ENCODE measurements at regions not wholly inside any gene's neighbourhood (a gene's known extent, or its start where the extent isn't known, plus 50 kb on each side); places are given as distances from the start of the nearest gene placed in this dataset.
A peak's percentile ranks its signal among the peaks of the same experiment; 100 is the strongest.
"Not testable (repeated sequence)": the region's sequence is repeated elsewhere in the genome, so short reads cannot be mapped to it uniquely, and the experiment has no call there.

- DNase-seq (ENCODE audit: low read depth in 2 of 2): no peak
Measured at GRCh38 chr2:239833269-239834109, 191.7 kb downstream of the NDUFA10 start.

GRCh38 chr2:239832490-239833268, 192.5 kb downstream of the NDUFA10 start:
- DNase-seq (ENCODE audit: low read depth in 2 of 2): no peak

- no peak for DNase-seq (ENCODE audit: low read depth in 2 of 2)
Measured at GRCh38 chr2:239831861-239832489, 193.2 kb downstream of the NDUFA10 start.

- no peak for DNase-seq (ENCODE audit: low read depth in 2 of 2)
Measured at GRCh38 chr2:239831001-239831731, 194.0 kb downstream of the NDUFA10 start.

GRCh38 chr2:239830121-239831000, 194.8 kb downstream of the NDUFA10 start:
- no peak for DNase-seq (ENCODE audit: low read depth in 2 of 2)

GRCh38 chr2:239829326-239829725, 195.8 kb downstream of the NDUFA10 start:
- no peak for DNase-seq (ENCODE audit: low read depth in 2 of 2)

- not testable (repeated sequence) for DNase-seq (ENCODE audit: low read depth in 2 of 2)
Measured at GRCh38 chr2:239828973-239829275, 196.2 kb downstream of the NDUFA10 start.

GRCh38 chr2:239828192-239828972, 196.8 kb downstream of the NDUFA10 start:
- no peak for DNase-seq (ENCODE audit: low read depth in 2 of 2)

- no peak for DNase-seq (ENCODE audit: low read depth in 2 of 2)
Measured at GRCh38 chr2:239827523-239827890, 197.6 kb downstream of the NDUFA10 start.

- no peak for DNase-seq (ENCODE audit: low read depth in 2 of 2)
Measured at GRCh38 chr2:239826786-239827522, 198.2 kb downstream of the NDUFA10 start.

GRCh38 chr2:239826376-239826775, 198.8 kb downstream of the NDUFA10 start:
- DNase-seq (ENCODE audit: low read depth in 2 of 2): no peak

- DNase-seq (ENCODE audit: low read depth in 2 of 2): no peak
Measured at GRCh38 chr2:239825705-239825979, 199.5 kb downstream of the NDUFA10 start.

- DNase-seq (ENCODE audit: low read depth in 2 of 2): no peak
Measured at GRCh38 chr2:239824866-239825704, 200.1 kb downstream of the NDUFA10 start.

- DNase-seq (ENCODE audit: low read depth in 2 of 2): no peak
Measured at GRCh38 chr2:239824046-239824694, 201.0 kb downstream of the NDUFA10 start.

GRCh38 chr2:239822146-239822831, 202.9 kb downstream of the NDUFA10 start:
- DNase-seq (ENCODE audit: low read depth in 2 of 2): peak in 1 of 2 donors; percentile 30

GRCh38 chr2:239821694-239822075, 203.5 kb downstream of the NDUFA10 start:
- DNase-seq (ENCODE audit: low read depth in 2 of 2): no peak

- no peak for DNase-seq (ENCODE audit: low read depth in 2 of 2)
Measured at GRCh38 chr2:239820836-239821693, 204.1 kb downstream of the NDUFA10 start.
